MCF 10A (cell line): ENCODE measurements at regions not wholly inside any gene's neighbourhood (a gene's known extent, or its start where the extent isn't known, plus 50 kb on each side); places are given as distances from the start of the nearest gene placed in this dataset.

Source experiments
- BruUV-seq: library from RNA; stranded (reverse); fragments of 400-500 nt; replicated peaks from 2 replicates; lab custom pipeline; 2021; lab: Mats Ljungman, UMichigan
- CTCF ChIA-PET: fragments of 300-600 bp; sonication (Branson Sonifier 250); formaldehyde crosslinking; extraction: SDS; loops from one replicate; lab custom pipeline; 2021; ENCODE audit warnings: antibody characterized with exemption, inconsistent platforms; lab: Yijun Ruan, JAX
- POLR2A ChIA-PET: fragments of 300-600, 350-650 bp; sonication (Branson Sonifier 250); formaldehyde crosslinking; extraction: SDS; loops from one replicate; lab custom pipeline; 2020; ENCODE audit warnings: antibody characterized with exemption, inconsistent platforms; lab: Yijun Ruan, JAX
- DNase-seq: peaks from one replicate; pipeline ENCODE4 v3.0.0-alpha.2; 2018; ENCODE audit not compliant: unreplicated experiment
- H3K27ac Mint-ChIP-seq: one replicate; pipeline ENCODE4 v1.8.0; 2022; ENCODE audit warnings: mild to moderate bottlenecking, low read depth, mixed read lengths; ENCODE audit not compliant: unreplicated experiment
- H3K27me3 Mint-ChIP-seq: one replicate; pipeline ENCODE4 v1.8.0; 2022; ENCODE audit warnings: mixed read lengths; ENCODE audit not compliant: insufficient read depth, unreplicated experiment
- H3K36me3 Mint-ChIP-seq: one replicate; pipeline ENCODE4 v1.8.0; 2022; ENCODE audit warnings: mild to moderate bottlenecking, moderate library complexity, mixed read lengths; ENCODE audit not compliant: insufficient read depth, unreplicated experiment
- H3K4me1 Mint-ChIP-seq: one replicate; pipeline ENCODE4 v1.8.0; 2022; ENCODE audit warnings: mixed read lengths; ENCODE audit not compliant: insufficient read depth, unreplicated experiment
- H3K4me3 Mint-ChIP-seq: one replicate; pipeline ENCODE4 v1.8.0; 2022; ENCODE audit warnings: mild to moderate bottlenecking, moderate library complexity, mixed read lengths; ENCODE audit not compliant: unreplicated experiment
- H3K9me3 Mint-ChIP-seq: one replicate; pipeline ENCODE4 v1.8.0; 2022; ENCODE audit warnings: mixed read lengths; ENCODE audit not compliant: unreplicated experiment
- CTCF ChIP-seq: fragments of 200-600 bp; IDR thresholded peaks from one replicate; pipeline ENCODE4 v1.8.0; 2022; ENCODE audit warnings: antibody characterized with exemption, mild to moderate bottlenecking; ENCODE audit not compliant: unreplicated experiment
- intact Hi-C: fragments of 100-400 bp; cut with micrococcal nuclease; formaldehyde crosslinking; loops from 2 replicates; pipeline ENCODE4 v1.14.1; 2022

GRCh38 chr15:96576596-96576995 is 246.1 kb downstream of the NR2F2 start:
- TF ChIP-seq CTCF, result no peak
- H3K36me3 Mint-ChIP-seq, result no peaks in the 10 kb centered on the region
- no peak overlapping the region for H3K4me3 Mint-ChIP-seq
- no peak for DNase-seq
- no peaks in the 10 kb centered on the region for H3K9me3 Mint-ChIP-seq
- no TSS peak for BruUV-seq
- intact Hi-C loops, result no loop called here
- ChIA-PET CTCF (no interaction called here), POLR2A (no interaction called here)
- H3K27ac Mint-ChIP-seq, result no peak overlapping the region
- peaks cover 18% of the 10 kb centered on the region for H3K27me3 Mint-ChIP-seq
- no peaks in the 10 kb centered on the region for H3K4me1 Mint-ChIP-seq

GRCh38 chr15:96578393-96578792 is 247.9 kb downstream of the NR2F2 start:
- DNase-seq, result no peak
- no peak overlapping the region for H3K4me3 Mint-ChIP-seq
- BruUV-seq, result no TSS peak
- no peak overlapping the region for H3K27ac Mint-ChIP-seq
- POLR2A ChIA-PET, result no interaction called here
- H3K36me3 Mint-ChIP-seq, result no peaks in the 10 kb centered on the region
- peaks cover 29% of the 10 kb centered on the region for H3K27me3 Mint-ChIP-seq
- intact Hi-C loops, result no loop called here
- no peak for TF ChIP-seq CTCF
- CTCF ChIA-PET, result no interaction called here
- H3K4me1 Mint-ChIP-seq, result no peaks in the 10 kb centered on the region
- H3K9me3 Mint-ChIP-seq, result no peaks in the 10 kb centered on the region

- CTCF ChIA-PET, result interaction anchor here (0.7 to 1.9 kb wide), 3 partner anchors 34 to 1903 kb away, joined by 3 to 6 read pairs (median 3); no protein-coding TSS in a partner anchor
- POLR2A ChIA-PET, result interaction anchor here (0.6 kb wide), 1 partner anchor 66 kb away, joined by 3 read pairs; no protein-coding TSS in a partner anchor
- peaks cover 53% of the 10 kb centered on the region for H3K27me3 Mint-ChIP-seq
- BruUV-seq, result no TSS peak
- no peak for TF ChIP-seq CTCF
- intact Hi-C loops, result loop anchor here (10.0 kb wide), 3 partner anchors 653 to 1557 kb away; no protein-coding TSS in a partner anchor
- no peak overlapping the region for H3K27ac Mint-ChIP-seq
- no peaks in the 10 kb centered on the region for H3K36me3 Mint-ChIP-seq
- no peak for DNase-seq
- no peaks in the 10 kb centered on the region for H3K4me1 Mint-ChIP-seq
- H3K9me3 Mint-ChIP-seq, result no peaks in the 10 kb centered on the region
- H3K4me3 Mint-ChIP-seq, result no peak overlapping the region
Measured at GRCh38 chr15:96581371-96581770, 250.9 kb downstream of the NR2F2 start.

GRCh38 chr15:96582473-96582872 is 252.0 kb downstream of the NR2F2 start:
- H3K36me3 Mint-ChIP-seq, result no peaks in the 10 kb centered on the region
- no peak for DNase-seq
- H3K4me3 Mint-ChIP-seq, result no peak overlapping the region
- intact Hi-C loops, result loop anchor here (10.0 kb wide), 3 partner anchors 652 to 1558 kb away; no protein-coding TSS in a partner anchor
- H3K27ac Mint-ChIP-seq, result no peak overlapping the region
- ChIA-PET POLR2A (no interaction called here), CTCF (interaction anchor here (1.9 kb wide), 1 partner anchor 227 kb away, joined by 6 read pairs; no protein-coding TSS in a partner anchor)
- no peak for TF ChIP-seq CTCF
- peaks cover 64% of the 10 kb centered on the region for H3K27me3 Mint-ChIP-seq
- no TSS peak for BruUV-seq
- H3K9me3 Mint-ChIP-seq, result no peaks in the 10 kb centered on the region
- no peaks in the 10 kb centered on the region for H3K4me1 Mint-ChIP-seq
